PC-9 (cell line): ENCODE measurements at regions not wholly inside any gene's neighbourhood (a gene's known extent, or its start where the extent isn't known, plus 50 kb on each side); places are given as distances from the start of the nearest gene placed in this dataset.

Experiments
- BruUV-seq: library from RNA; stranded (reverse); fragments of 400-500 nt; replicated peaks from 2 replicates; lab custom pipeline; 2021; lab: Mats Ljungman, UMichigan
- CTCF ChIA-PET: fragments of 300-600 bp; sonication (Branson Sonifier 250); formaldehyde crosslinking; loops from one replicate; lab custom pipeline; 2022; ENCODE audit warnings: antibody characterized with exemption; lab: Charles Lee
- POLR2A ChIA-PET: fragments of 300-600 bp; sonication (Branson Sonifier 250); formaldehyde crosslinking; loops from one replicate; lab custom pipeline; 2022; ENCODE audit warnings: antibody characterized with exemption; ENCODE audit not compliant: unreplicated experiment; lab: Charles Lee
- DNase-seq, 2 experiments: peaks; one replicate each; pipeline versions ENCODE4 v3.0.0 to v3.0.0-alpha.2; 2015 to 2022; ENCODE audit warnings: mixed read lengths in 1 of 2
- H2AFZ ChIP-seq: fragments of 200-600 bp; sonication (generic); 2 replicates; pipeline ENCODE4 v1.8.1; 2017; ENCODE audit warnings: antibody characterized with exemption
- H3F3A ChIP-seq: fragments of 200-600 bp; sonication (generic); 2 replicates; pipeline ENCODE4 v1.8.1; 2017; ENCODE audit warnings: antibody characterized with exemption, mild to moderate bottlenecking, low read depth; ENCODE audit not compliant: insufficient read depth
- H3K27ac ChIP-seq: fragments of 200-600 bp; sonication (generic); 2 replicates; pipeline ENCODE4 v1.6.1; 2016; ENCODE audit warnings: mixed run types
- H3K27me3 ChIP-seq: fragments of 200-600 bp; sonication (generic); 2 replicates; pipeline ENCODE4 v1.6.1; 2016; ENCODE audit warnings: low read depth, mixed run types; ENCODE audit not compliant: insufficient read depth
- H3K36me3 ChIP-seq: fragments of 200-600 bp; sonication (generic); 2 replicates; pipeline ENCODE4 v1.6.1; 2016; ENCODE audit warnings: low read depth, mixed run types
- H3K4me1 ChIP-seq: fragments of 200-600 bp; sonication (generic); replicated peaks from 2 replicates; pipeline ENCODE4 v1.6.1; 2016; ENCODE audit warnings: mixed run types; ENCODE audit not compliant: insufficient read depth
- H3K4me2 ChIP-seq: fragments of 200-600 bp; sonication (generic); 2 replicates; pipeline ENCODE4 v1.6.1; 2017; ENCODE audit warnings: mixed run types
- H3K4me3 ChIP-seq: fragments of 200-600 bp; sonication (generic); 2 replicates; pipeline ENCODE4 v1.6.1; 2016; ENCODE audit warnings: mixed run types
- H3K79me2 ChIP-seq: fragments of 200-600 bp; sonication (generic); 2 replicates; pipeline ENCODE4 v1.6.1; 2017; ENCODE audit warnings: low read depth, mixed run types
- H3K9me2 ChIP-seq: fragments of 200-600 bp; sonication (generic); 2 replicates; pipeline ENCODE4 v1.8.1; 2017; ENCODE audit warnings: mild to moderate bottlenecking; ENCODE audit not compliant: insufficient read depth
- H3K9me3 ChIP-seq: fragments of 200-600 bp; sonication (generic); 2 replicates; pipeline ENCODE4 v1.8.1; 2016; ENCODE audit warnings: low read depth; ENCODE audit not compliant: insufficient read depth
- H4K20me1 ChIP-seq: fragments of 200-600 bp; sonication (generic); 2 replicates; pipeline ENCODE4 v1.8.1; 2017; ENCODE audit not compliant: insufficient read depth
- CTCF ChIP-seq: fragments of 200-600 bp; sonication (generic); conservative IDR thresholded peaks from 2 replicates; pipeline ENCODE4 v1.6.1; 2017; ENCODE audit warnings: mixed run types, antibody characterized with exemption, mild to moderate bottlenecking, moderate library complexity
- EZH2 ChIP-seq: fragments of 200-600 bp; sonication (generic); IDR thresholded peaks from 2 replicates; pipeline ENCODE4 v1.8.0; 2017; ENCODE audit warnings: antibody characterized with exemption, low read depth
- intact Hi-C: fragments of 100-400 bp; cut with micrococcal nuclease; formaldehyde crosslinking; loops from one replicate; pipeline ENCODE4 v1.10.0; 2022; ENCODE audit not compliant: unreplicated experiment

GRCh38 chr3:102151935-102152334 is 282.9 kb upstream of the ZPLD1 start:
- no peaks in the 10 kb centered on the region for H3F3A ChIP-seq
- no peak for DNase-seq
- ChIA-PET POLR2A (no interaction called here), CTCF (no interaction called here)
- no peaks in the 10 kb centered on the region for H3K79me2 ChIP-seq
- no peak overlapping the region for H3K4me3 ChIP-seq
- no peaks in the 10 kb centered on the region for H4K20me1 ChIP-seq
- H3K9me2 ChIP-seq, result no peaks in the 10 kb centered on the region
- H3K4me2 ChIP-seq, result no peak overlapping the region
- no TSS peak for BruUV-seq
- H3K9me3 ChIP-seq, result peaks cover 15% of the 10 kb centered on the region; the same call in 1 of the 2 replicates
- H3K27me3 ChIP-seq, result no peaks in the 10 kb centered on the region
- no peak for TF ChIP-seq EZH2
- no peak for TF ChIP-seq CTCF
- intact Hi-C loops, result no loop called here
- H3K36me3 ChIP-seq, result no peaks in the 10 kb centered on the region
- no peak overlapping the region for H2AFZ ChIP-seq
- no peak overlapping the region for H3K27ac ChIP-seq
- H3K4me1 ChIP-seq, result peaks cover 8% of the 10 kb centered on the region

DNA sequence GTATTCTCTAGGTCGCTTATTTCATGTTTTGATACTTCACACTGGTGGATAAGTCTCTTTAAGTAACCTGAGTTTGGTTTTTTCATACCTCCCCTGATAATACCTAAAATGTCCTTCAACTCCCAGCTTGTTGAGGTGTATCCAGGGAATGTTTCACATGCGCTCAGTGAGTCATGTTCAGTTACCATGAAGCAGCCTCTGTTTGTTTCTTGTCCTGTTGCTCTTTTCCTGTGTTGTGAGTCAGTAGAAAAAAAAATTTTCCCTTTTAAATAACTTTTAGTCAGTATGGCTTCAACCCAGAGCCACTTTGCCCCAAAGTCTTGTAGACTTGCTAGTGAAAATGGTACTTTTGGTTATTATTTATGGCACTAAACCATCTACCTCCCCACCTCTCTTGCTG is 278.4 kb upstream of the ZPLD1 start:
- H3K9me3 ChIP-seq, result peaks cover 6% of the 10 kb centered on the region
- no TSS peak for BruUV-seq
- intact Hi-C loops, result loop anchor here (1.0 kb wide), 1 partner anchor 32 kb away; no protein-coding TSS in a partner anchor
- peaks cover 2% of the 10 kb centered on the region for H3F3A ChIP-seq
- H3K27ac ChIP-seq, result 0 out of 2 replicates have a peak overlapping the region, but pooled peaks have one; percentile 13
- H3K4me3 ChIP-seq, result no peak overlapping the region
- DNase-seq, result peak; percentile 60 to 85
- no peaks in the 10 kb centered on the region for H3K27me3 ChIP-seq
- ChIA-PET POLR2A (interaction anchor here (0.6 to 1.1 kb wide), 3 partner anchors 39 to 172 kb away, joined by 3 to 12 read pairs (median 8); no protein-coding TSS in a partner anchor), CTCF (interaction anchor here (0.7 kb wide), 1 partner anchor 339 kb away, joined by 5 read pairs; no protein-coding TSS in a partner anchor)
- no peaks in the 10 kb centered on the region for H3K9me2 ChIP-seq
- H3K36me3 ChIP-seq, result no peaks in the 10 kb centered on the region
- H3K4me1 ChIP-seq, result peaks cover 25% of the 10 kb centered on the region
- no peak overlapping the region; the same call in 1 of the 2 replicates for H2AFZ ChIP-seq
- H3K4me2 ChIP-seq, result no peak overlapping the region; the same call in 1 of the 2 replicates
- H3K79me2 ChIP-seq, result no peaks in the 10 kb centered on the region
- H4K20me1 ChIP-seq, result no peaks in the 10 kb centered on the region
- TF ChIP-seq EZH2 (no peak), CTCF (no peak)

DNA sequence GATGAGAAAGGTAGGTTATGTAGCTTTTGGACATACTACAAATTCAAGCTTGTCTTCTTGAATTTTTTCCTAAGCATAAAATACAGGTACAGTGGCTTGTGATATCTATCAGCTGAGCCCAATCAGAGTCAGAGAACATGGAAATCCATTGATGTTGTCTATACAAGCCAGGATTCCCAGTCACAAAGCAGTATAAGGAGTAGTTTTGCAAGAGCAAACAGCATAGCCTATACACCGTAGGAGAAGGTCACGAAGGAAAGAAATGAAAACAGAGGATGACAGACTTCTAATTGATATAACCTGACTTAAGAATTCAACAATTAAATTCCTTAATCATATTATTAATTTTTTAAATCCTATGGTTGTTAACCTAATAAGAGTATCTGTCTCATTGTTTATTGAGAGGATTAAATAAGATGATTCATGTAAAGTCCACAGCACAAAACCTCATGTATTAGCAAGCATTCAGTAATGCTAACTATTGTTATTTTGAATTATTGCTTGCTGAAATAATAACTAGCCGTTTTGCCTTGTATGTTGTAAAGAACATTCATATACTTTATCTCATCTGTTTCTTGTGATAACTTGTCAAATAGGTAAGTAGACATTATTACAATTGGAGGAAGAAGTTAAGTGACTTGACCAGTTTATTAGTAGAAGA is 276.6 kb upstream of the ZPLD1 start:
- Histone ChIP-seq H3K4me2 (no peak overlapping the region), H3K4me3 (no peak overlapping the region), H3F3A (peaks cover 20% of the 10 kb centered on the region), H3K27me3 (no peaks in the 10 kb centered on the region), H3K36me3 (no peaks in the 10 kb centered on the region), H3K27ac (no peak overlapping the region), H3K79me2 (no peaks in the 10 kb centered on the region), H3K9me3 (no peaks in the 10 kb centered on the region; the same call in 1 of the 2 replicates), H2AFZ (no peak overlapping the region), H3K4me1 (peaks cover 43% of the 10 kb centered on the region), H4K20me1 (no peaks in the 10 kb centered on the region), H3K9me2 (no peaks in the 10 kb centered on the region)
- BruUV-seq, result no TSS peak
- peak in 1 of 2 experiments; percentile 46 for DNase-seq
- CTCF ChIA-PET, result interaction anchor here (0.7 kb wide), 1 partner anchor 334 kb away, joined by 4 read pairs; no protein-coding TSS in a partner anchor
- TF ChIP-seq EZH2, result no peak
- no peak for TF ChIP-seq CTCF
- POLR2A ChIA-PET, result no interaction called here
- intact Hi-C loops, result no loop called here
